ENCODE measurements at regions not wholly inside any gene's neighbourhood (a gene's known extent, or its start where the extent isn't known, plus 50 kb on each side); places are given as distances from the start of the nearest gene placed in this dataset.

DNA sequence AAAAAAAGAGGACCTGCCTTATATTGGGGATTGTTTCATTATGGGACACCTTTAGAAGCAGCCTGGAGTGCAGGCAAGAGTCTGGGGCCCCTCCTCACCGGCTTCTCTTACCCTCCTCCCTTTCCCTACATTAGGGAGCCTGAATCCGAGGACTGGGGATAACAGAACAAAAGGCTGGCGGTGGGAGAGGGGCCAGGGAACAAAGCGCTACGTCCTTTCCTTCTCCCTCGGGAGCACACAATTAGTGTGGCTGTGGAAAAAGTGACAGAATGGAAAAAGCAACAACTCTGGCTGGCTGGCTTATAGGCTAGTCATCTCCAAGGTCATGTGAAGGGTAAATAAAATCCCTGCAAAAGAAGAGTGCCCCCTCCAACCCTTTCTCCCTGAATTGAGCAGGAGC is 74.7 kb downstream of the LSM5 start:
- TF ChIP-seq, protein P1, sequence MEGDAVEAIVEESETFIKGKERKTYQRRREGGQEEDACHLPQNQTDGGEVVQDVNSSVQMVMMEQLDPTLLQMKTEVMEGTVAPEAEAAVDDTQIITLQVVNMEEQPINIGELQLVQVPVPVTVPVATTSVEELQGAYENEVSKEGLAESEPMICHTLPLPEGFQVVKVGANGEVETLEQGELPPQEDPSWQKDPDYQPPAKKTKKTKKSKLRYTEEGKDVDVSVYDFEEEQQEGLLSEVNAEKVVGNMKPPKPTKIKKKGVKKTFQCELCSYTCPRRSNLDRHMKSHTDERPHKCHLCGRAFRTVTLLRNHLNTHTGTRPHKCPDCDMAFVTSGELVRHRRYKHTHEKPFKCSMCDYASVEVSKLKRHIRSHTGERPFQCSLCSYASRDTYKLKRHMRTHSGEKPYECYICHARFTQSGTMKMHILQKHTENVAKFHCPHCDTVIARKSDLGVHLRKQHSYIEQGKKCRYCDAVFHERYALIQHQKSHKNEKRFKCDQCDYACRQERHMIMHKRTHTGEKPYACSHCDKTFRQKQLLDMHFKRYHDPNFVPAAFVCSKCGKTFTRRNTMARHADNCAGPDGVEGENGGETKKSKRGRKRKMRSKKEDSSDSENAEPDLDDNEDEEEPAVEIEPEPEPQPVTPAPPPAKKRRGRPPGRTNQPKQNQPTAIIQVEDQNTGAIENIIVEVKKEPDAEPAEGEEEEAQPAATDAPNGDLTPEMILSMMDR (conservative IDR thresholded peaks at IDR 0.05 in 1 of 2, IDR thresholded peaks at IDR 0.05 in 1 of 2; ENCODE audit: extremely low read depth in 1 of 2, insufficient read depth in 1 of 2, low read depth in 1 of 2, low read length in 2 of 2): no peak
- TF ChIP-seq EZH2 (IDR thresholded peaks at IDR 0.05; ENCODE audit: borderline replicate concordance, low read length): no peak
